IgD-negative memory B cell (primary cell): ENCODE measurements at regions not wholly inside any gene's neighbourhood (a gene's known extent, or its start where the extent isn't known, plus 50 kb on each side); places are given as distances from the start of the nearest gene placed in this dataset.

ENCODE experiments used
- H3K27ac Mint-ChIP-seq, 3 donors: one replicate each; pipeline ENCODE4 v1.8.0; 2020 to 2022; ENCODE audit warnings: mild to moderate bottlenecking in 3 of 3, mixed read lengths in 3 of 3, moderate library complexity in 1 of 3
- H3K27me3 Mint-ChIP-seq: one replicate; pipeline ENCODE4 v1.8.0; 2021; ENCODE audit warnings: mixed read lengths
- H3K36me3 Mint-ChIP-seq: one replicate; pipeline ENCODE4 v1.8.0; 2020; ENCODE audit warnings: mild to moderate bottlenecking, mixed read lengths
- H3K4me1 Mint-ChIP-seq, 3 donors: one replicate each; pipeline ENCODE4 v1.8.0; 2020 to 2022; ENCODE audit warnings: mixed read lengths in 3 of 3, mild to moderate bottlenecking in 1 of 3
- H3K4me3 Mint-ChIP-seq, 4 donors: one replicate each; pipeline ENCODE4 v1.8.0; 2020 to 2022; ENCODE audit warnings: mild to moderate bottlenecking in 4 of 4, mixed read lengths in 4 of 4, moderate library complexity in 3 of 4
- H3K9me3 Mint-ChIP-seq, 3 donors: one replicate each; pipeline ENCODE4 v1.8.0; 2020 to 2021; ENCODE audit warnings: mixed read lengths in 3 of 3, mild to moderate bottlenecking in 1 of 3

DNA sequence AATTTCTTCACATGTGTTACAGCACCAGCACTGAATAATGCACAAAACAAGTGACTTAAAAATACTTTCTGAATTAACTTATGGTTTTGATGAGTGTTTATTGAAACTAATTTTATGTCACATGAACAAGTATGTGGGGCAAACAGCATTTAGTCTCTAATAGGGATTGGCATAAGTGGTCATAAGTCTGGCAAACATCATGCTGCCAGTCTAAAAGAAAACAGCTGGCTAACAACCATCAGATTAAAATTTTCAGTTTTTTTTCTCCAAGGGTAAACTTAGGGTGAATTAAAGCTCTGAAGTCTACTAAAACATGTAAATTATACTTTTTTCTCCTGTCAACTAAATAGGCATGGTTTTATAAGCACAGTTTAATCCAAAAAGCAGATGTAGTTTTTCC is 1014.2 kb downstream of the FAT4 start:
- Mint-ChIP-seq H3K27me3 (no peaks in the 10 kb centered on the region), H3K27ac (no peak overlapping the region), H3K36me3 (no peaks in the 10 kb centered on the region), H3K4me3 (no peak overlapping the region), H3K4me1 (no peaks in the 10 kb centered on the region), H3K9me3 (peaks cover 0 to 7% (median 2%) of the 10 kb centered on the region in 3 donors)

GRCh38 chr4:126338548-126338947 is 1023.8 kb downstream of the FAT4 start:
- Mint-ChIP-seq H3K4me1 (no peaks in the 10 kb centered on the region), H3K36me3 (no peaks in the 10 kb centered on the region), H3K4me3 (no peak overlapping the region), H3K27ac (no peak overlapping the region), H3K27me3 (no peaks in the 10 kb centered on the region), H3K9me3 (peaks cover under 1 to 7% (median 6%) of the 10 kb centered on the region in 3 donors)

GRCh38 chr4:126341927-126342326 is 1027.2 kb downstream of the FAT4 start:
- Mint-ChIP-seq H3K27me3 (no peaks in the 10 kb centered on the region), H3K9me3 (peaks cover 0 to 4% (median 2%) of the 10 kb centered on the region in 3 donors), H3K27ac (no peak overlapping the region), H3K36me3 (no peaks in the 10 kb centered on the region), H3K4me3 (no peak overlapping the region), H3K4me1 (no peaks in the 10 kb centered on the region)

DNA sequence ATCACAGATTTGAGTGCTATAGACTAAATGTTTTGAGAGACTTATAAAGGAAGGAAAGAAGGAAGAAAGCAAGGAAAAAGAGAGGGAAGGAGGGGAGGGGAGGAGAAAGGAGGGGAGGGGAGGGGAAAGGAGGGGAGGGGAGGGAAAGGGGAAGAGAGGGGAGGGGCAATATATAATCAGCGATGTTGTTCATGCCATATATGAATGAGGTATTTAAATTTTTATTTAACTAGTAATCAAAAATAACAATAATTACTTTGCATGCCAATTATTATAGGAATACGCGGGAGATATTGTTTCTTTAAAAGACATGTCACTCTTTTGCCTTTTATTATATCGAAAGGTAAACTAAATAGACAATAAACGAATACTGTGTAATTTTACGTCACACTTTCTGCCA is 1029.7 kb downstream of the FAT4 start:
- H3K36me3 Mint-ChIP-seq, result no peaks in the 10 kb centered on the region
- no peaks in the 10 kb centered on the region for H3K27me3 Mint-ChIP-seq
- no peak overlapping the region for H3K4me3 Mint-ChIP-seq
- no peaks in the 10 kb centered on the region for H3K4me1 Mint-ChIP-seq
- H3K27ac Mint-ChIP-seq, result no peak overlapping the region
- H3K9me3 Mint-ChIP-seq, result peaks cover 0 to 4% (median 2%) of the 10 kb centered on the region in 3 donors

GRCh38 chr4:126346654-126347053 is 1031.9 kb downstream of the FAT4 start:
- H3K4me3 Mint-ChIP-seq, result no peak overlapping the region
- no peak overlapping the region for H3K27ac Mint-ChIP-seq
- H3K9me3 Mint-ChIP-seq, result peaks cover 0 to 2% (median 0%) of the 10 kb centered on the region in 3 donors
- H3K36me3 Mint-ChIP-seq, result no peaks in the 10 kb centered on the region
- H3K4me1 Mint-ChIP-seq, result no peaks in the 10 kb centered on the region
- H3K27me3 Mint-ChIP-seq, result no peaks in the 10 kb centered on the region

- H3K9me3 Mint-ChIP-seq, result peaks cover 0 to 6% (median 0%) of the 10 kb centered on the region in 3 donors
- H3K4me3 Mint-ChIP-seq, result no peak overlapping the region
- peak overlapping the region in 1 of 3 donors; percentile 31 for H3K27ac Mint-ChIP-seq
Observed at GRCh38 chr4:126354784-126355183, 1040.0 kb downstream of the FAT4 start.

DNA sequence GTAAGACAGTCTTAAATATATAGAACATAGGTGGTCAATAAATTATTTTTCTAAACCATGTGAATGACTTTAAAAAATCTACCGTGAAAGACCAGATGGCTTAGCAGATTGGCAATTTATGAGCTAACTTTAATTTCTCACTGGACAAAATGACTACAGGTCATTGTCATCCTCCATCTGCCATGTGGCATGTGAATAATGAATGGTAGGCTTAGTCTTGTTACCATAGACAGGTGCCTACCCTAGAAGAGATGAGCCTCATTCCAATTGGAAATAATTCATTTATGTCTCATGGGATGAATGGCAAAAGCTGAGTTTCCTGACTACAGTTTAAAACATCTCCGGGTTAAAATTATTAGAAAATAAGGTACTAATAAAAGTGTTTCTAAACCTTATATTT is 1043.3 kb downstream of the FAT4 start:
- H3K27ac Mint-ChIP-seq, result no peak overlapping the region
- H3K4me3 Mint-ChIP-seq, result no peak overlapping the region
- no peaks in the 10 kb centered on the region for H3K27me3 Mint-ChIP-seq

More at GRCh38 chr4:126354784-126355183, 1040.0 kb downstream of the FAT4 start:
- no peaks in the 10 kb centered on the region for H3K36me3 Mint-ChIP-seq
- peaks cover 0 to 2% (median 0%) of the 10 kb centered on the region in 3 donors for H3K4me1 Mint-ChIP-seq
- H3K27me3 Mint-ChIP-seq, result no peaks in the 10 kb centered on the region

DNA sequence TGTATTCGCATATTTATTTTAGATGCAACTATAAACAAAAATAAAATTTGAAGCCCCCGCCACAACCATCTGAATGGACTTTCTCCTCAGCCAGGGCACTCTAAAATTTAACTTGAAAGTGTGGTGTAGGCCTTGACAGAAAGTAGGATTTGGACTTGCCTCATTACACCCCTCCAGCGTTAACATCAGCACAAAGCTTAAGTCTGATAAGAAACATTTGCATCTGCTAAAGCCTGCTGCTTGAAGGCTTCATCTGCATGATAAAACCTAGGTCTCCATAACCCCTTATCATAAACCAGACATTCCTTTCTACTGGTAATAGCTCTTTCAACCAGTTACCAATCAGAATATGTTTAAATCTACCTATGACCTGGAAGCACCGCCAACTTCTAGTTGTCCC is 1046.5 kb downstream of the FAT4 start:
- Mint-ChIP-seq H3K27me3 (no peaks in the 10 kb centered on the region), H3K4me1 (no peaks in the 10 kb centered on the region)

More for the DNA sequence above, 1043.3 kb downstream of the FAT4 start:
- no peaks in the 10 kb centered on the region for H3K36me3 Mint-ChIP-seq
- peaks cover 0 to 7% (median 4%) of the 10 kb centered on the region in 3 donors for H3K9me3 Mint-ChIP-seq
- peaks cover 0 to 2% (median 0%) of the 10 kb centered on the region in 3 donors for H3K4me1 Mint-ChIP-seq

DNA sequence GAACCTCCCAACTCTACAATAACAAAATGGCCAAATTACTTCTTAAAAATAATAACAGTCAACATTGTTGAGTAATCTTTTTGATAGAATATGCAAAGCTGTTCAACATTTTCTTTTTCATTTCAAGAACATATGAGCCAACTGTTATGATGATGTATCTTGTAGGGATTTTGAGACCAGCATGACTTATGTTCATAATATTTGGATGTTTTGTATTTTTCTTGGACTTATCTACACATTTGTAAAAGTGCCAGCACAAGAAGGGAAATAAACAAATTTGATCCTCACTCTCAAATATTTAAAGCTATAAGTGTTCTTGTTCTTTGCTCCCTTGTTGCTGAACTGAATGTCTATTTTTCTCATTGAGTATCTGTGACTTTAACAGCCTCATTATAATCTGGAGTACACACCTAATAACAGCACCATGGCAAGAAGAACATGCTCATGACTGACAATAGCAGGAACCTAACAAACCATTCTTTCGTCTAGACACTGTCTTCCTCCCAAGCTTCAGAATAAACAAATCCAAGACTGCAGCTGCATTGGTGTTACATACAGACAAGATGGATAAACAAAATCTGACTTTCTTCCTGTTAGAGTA is 1049.7 kb downstream of the FAT4 start:
- Mint-ChIP-seq H3K27ac (no peak overlapping the region), H3K36me3 (no peaks in the 10 kb centered on the region), H3K27me3 (no peaks in the 10 kb centered on the region), H3K4me1 (no peaks in the 10 kb centered on the region), H3K9me3 (peaks cover 0 to 21% (median 1%) of the 10 kb centered on the region in 3 donors), H3K4me3 (no peak overlapping the region)

More for the DNA sequence above, 1046.5 kb downstream of the FAT4 start:
- Mint-ChIP-seq H3K36me3 (no peaks in the 10 kb centered on the region), H3K27ac (no peak overlapping the region), H3K9me3 (peaks cover 1 to 21% (median 2%) of the 10 kb centered on the region in 3 donors), H3K4me3 (no peak overlapping the region)

DNA sequence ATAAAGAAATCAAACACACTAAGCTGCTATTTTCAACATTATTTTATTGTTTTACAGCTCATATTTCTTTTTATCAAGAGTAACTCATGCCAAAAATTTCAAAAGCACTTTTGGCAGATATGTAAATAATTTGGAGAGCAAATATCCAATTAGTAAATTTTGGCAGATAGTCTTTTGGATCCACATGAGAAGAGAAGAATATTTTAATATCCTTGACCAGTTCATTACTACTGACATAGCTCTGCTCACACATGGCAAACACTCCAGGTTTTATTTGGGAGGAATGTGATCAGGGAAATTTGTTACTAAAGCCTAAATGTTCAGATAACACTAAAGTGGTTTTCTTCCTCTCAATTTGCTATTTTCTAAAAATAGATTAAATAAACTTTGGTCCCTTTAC is 1054.3 kb downstream of the FAT4 start:
- H3K36me3 Mint-ChIP-seq, result no peaks in the 10 kb centered on the region
- peaks cover 0 to 15% (median 3%) of the 10 kb centered on the region in 3 donors for H3K9me3 Mint-ChIP-seq
- H3K4me3 Mint-ChIP-seq, result no peak overlapping the region
- no peaks in the 10 kb centered on the region for H3K4me1 Mint-ChIP-seq
- no peaks in the 10 kb centered on the region for H3K27me3 Mint-ChIP-seq
- no peak overlapping the region for H3K27ac Mint-ChIP-seq

GRCh38 chr4:126372634-126373033 is 1057.9 kb downstream of the FAT4 start:
- no peak overlapping the region for H3K27ac Mint-ChIP-seq
- H3K27me3 Mint-ChIP-seq, result no peaks in the 10 kb centered on the region
- H3K4me1 Mint-ChIP-seq, result no peaks in the 10 kb centered on the region
- no peak overlapping the region for H3K4me3 Mint-ChIP-seq
- peaks cover 2 to 15% (median 4%) of the 10 kb centered on the region in 3 donors for H3K9me3 Mint-ChIP-seq
- H3K36me3 Mint-ChIP-seq, result no peaks in the 10 kb centered on the region

GRCh38 chr4:126375462-126376054 is 1060.8 kb downstream of the FAT4 start:
- Mint-ChIP-seq H3K36me3 (no peaks in the 10 kb centered on the region), H3K4me1 (no peaks in the 10 kb centered on the region), H3K9me3 (peaks cover 2 to 15% (median 4%) of the 10 kb centered on the region in 3 donors), H3K4me3 (no peak overlapping the region), H3K27me3 (no peaks in the 10 kb centered on the region), H3K27ac (no peak overlapping the region)

GRCh38 chr4:126385954-126386353 is 1071.2 kb downstream of the FAT4 start:
- H3K9me3 Mint-ChIP-seq, result peaks cover 0 to 6% (median 1%) of the 10 kb centered on the region in 3 donors
- no peak overlapping the region for H3K27ac Mint-ChIP-seq
- no peaks in the 10 kb centered on the region for H3K36me3 Mint-ChIP-seq
- H3K4me3 Mint-ChIP-seq, result no peak overlapping the region
- no peaks in the 10 kb centered on the region for H3K27me3 Mint-ChIP-seq
- H3K4me1 Mint-ChIP-seq, result no peaks in the 10 kb centered on the region

DNA sequence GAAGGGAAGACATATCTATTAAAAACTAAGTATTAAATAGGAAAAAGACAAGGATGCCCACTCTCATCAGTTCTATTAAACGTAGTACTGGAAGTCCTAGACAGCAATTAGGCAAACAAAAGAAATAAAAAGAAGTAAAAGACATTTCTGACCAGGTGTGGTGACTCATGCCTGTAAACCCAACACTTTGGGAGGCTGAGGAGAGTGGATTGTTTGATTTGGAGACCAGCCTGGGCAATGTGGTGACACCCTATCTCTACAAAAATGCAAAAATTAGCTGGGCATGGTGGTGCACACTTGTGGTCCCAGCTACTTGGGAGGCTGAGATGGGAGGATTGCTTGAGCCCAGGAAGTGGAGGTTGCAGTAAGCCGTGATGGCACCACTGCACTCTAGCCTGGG is 1071.8 kb downstream of the FAT4 start:
- Mint-ChIP-seq H3K36me3 (no peaks in the 10 kb centered on the region), H3K27ac (no peak overlapping the region), H3K4me1 (no peaks in the 10 kb centered on the region), H3K27me3 (no peaks in the 10 kb centered on the region), H3K4me3 (no peak overlapping the region), H3K9me3 (peaks cover 0 to 4% (median 0%) of the 10 kb centered on the region in 3 donors)

GRCh38 chr4:126395664-126396063 is 1080.9 kb downstream of the FAT4 start:
- no peaks in the 10 kb centered on the region for H3K27me3 Mint-ChIP-seq
- no peak overlapping the region for H3K27ac Mint-ChIP-seq
- H3K4me3 Mint-ChIP-seq, result no peak overlapping the region
- peaks cover 3 to 10% (median 7%) of the 10 kb centered on the region in 3 donors for H3K9me3 Mint-ChIP-seq
- no peaks in the 10 kb centered on the region for H3K36me3 Mint-ChIP-seq
- H3K4me1 Mint-ChIP-seq, result no peaks in the 10 kb centered on the region

GRCh38 chr4:126396121-126396520 is 1081.4 kb downstream of the FAT4 start:
- H3K27me3 Mint-ChIP-seq, result no peaks in the 10 kb centered on the region
- H3K4me3 Mint-ChIP-seq, result no peak overlapping the region
- H3K9me3 Mint-ChIP-seq, result peaks cover 3 to 10% (median 7%) of the 10 kb centered on the region in 3 donors
- H3K27ac Mint-ChIP-seq, result no peak overlapping the region
- H3K36me3 Mint-ChIP-seq, result no peaks in the 10 kb centered on the region
- no peaks in the 10 kb centered on the region for H3K4me1 Mint-ChIP-seq
